ENCODE measurements at regions not wholly inside any gene's neighbourhood (a gene's known extent, or its start where the extent isn't known, plus 50 kb on each side); places are given as distances from the start of the nearest gene placed in this dataset.

DNA sequence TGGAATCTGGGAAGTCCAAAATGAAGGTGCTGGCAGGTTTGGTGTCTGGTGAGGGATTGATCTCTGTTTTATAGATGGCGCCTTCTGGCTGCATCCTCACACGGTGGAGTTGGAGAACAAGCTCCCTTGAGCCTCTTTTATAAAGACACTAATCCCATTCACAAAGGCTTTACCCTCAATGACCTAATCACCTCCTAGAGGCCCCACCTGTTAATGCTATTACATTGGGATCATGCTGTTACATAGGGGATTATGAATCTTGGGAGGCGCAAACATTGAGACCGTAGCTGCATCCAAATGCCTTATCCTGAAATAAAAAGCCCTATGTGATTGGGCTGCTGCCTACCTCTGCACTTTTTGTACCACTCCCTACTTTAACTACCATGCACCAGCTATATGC, 197.1 kb upstream of the HMHB1 start:
- H3K4me3 ChIP-seq (replicated peaks; ENCODE audit: low read depth, low read length), result no peak overlapping the region
- no peaks in the 10 kb centered on the region for H3K27me3 ChIP-seq (replicated peaks; ENCODE audit: control insufficient read depth, insufficient read depth, low read length)
- H3K36me3 ChIP-seq (ENCODE audit: control insufficient read depth, insufficient read depth, low read length), result no peaks in the 10 kb centered on the region
- TF ChIP-seq, protein P1, sequence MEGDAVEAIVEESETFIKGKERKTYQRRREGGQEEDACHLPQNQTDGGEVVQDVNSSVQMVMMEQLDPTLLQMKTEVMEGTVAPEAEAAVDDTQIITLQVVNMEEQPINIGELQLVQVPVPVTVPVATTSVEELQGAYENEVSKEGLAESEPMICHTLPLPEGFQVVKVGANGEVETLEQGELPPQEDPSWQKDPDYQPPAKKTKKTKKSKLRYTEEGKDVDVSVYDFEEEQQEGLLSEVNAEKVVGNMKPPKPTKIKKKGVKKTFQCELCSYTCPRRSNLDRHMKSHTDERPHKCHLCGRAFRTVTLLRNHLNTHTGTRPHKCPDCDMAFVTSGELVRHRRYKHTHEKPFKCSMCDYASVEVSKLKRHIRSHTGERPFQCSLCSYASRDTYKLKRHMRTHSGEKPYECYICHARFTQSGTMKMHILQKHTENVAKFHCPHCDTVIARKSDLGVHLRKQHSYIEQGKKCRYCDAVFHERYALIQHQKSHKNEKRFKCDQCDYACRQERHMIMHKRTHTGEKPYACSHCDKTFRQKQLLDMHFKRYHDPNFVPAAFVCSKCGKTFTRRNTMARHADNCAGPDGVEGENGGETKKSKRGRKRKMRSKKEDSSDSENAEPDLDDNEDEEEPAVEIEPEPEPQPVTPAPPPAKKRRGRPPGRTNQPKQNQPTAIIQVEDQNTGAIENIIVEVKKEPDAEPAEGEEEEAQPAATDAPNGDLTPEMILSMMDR (IDR thresholded peaks at IDR 0.05; ENCODE audit: insufficient read depth, low read length, poor library complexity, severe bottlenecking), result no peak
- no peak for DNase-seq (ENCODE audit: extremely low read depth, insufficient read length)

DNA sequence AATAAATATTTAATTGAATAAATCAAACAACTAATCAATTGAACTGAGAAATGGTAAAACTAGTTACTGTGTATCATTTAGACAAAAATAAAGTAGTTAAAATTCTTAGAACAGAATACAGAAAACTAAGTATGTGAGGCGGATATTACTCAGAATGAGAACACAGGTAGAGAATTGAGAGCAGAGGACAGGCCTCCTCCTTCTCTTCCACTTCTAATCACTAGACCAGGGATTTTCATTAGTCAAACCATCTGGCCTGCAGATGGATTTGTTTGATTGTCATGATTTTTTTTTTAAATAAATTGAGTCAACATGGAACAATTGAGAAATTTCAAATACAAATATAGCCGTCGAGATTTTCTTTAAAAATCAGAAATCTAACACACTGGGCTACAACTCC, 198.6 kb upstream of the HMHB1 start:
- TF ChIP-seq, protein P1 (IDR thresholded peaks at IDR 0.05; ENCODE audit: insufficient read depth, low read length, poor library complexity, severe bottlenecking), result no peak
- H3K36me3 ChIP-seq (ENCODE audit: control insufficient read depth, insufficient read depth, low read length), result no peaks in the 10 kb centered on the region
- DNase-seq (ENCODE audit: extremely low read depth, insufficient read length), result peak; percentile 18
- no peaks in the 10 kb centered on the region for H3K27me3 ChIP-seq (replicated peaks; ENCODE audit: control insufficient read depth, insufficient read depth, low read length)
- no peak overlapping the region for H3K4me3 ChIP-seq (replicated peaks; ENCODE audit: low read depth, low read length)

DNA sequence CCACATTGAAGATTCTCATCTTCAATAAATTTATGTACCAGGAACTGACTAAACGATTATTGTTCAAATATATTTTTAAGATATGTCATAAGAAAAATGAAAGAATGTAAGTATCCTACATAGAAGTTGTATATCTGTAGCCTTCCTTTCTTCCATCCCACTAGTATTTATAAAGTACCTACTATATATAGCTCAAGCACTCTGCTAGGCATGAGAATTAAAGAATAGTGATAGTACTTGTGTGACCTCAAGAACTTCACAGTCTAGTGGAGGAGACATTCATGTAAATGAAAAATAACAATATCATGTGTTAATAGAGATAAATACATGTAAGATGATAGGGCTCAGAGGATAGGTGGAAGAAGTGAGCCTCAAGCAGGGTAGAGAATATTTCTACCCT, 201.0 kb upstream of the HMHB1 start:
- no peaks in the 10 kb centered on the region for H3K27me3 ChIP-seq (replicated peaks; ENCODE audit: control insufficient read depth, insufficient read depth, low read length)
- H3K4me3 ChIP-seq (replicated peaks; ENCODE audit: low read depth, low read length), result no peak overlapping the region
- H3K36me3 ChIP-seq (ENCODE audit: control insufficient read depth, insufficient read depth, low read length), result no peaks in the 10 kb centered on the region
- TF ChIP-seq, protein P1 (IDR thresholded peaks at IDR 0.05; ENCODE audit: insufficient read depth, low read length, poor library complexity, severe bottlenecking), result no peak
- DNase-seq (ENCODE audit: extremely low read depth, insufficient read length), result no peak

DNA sequence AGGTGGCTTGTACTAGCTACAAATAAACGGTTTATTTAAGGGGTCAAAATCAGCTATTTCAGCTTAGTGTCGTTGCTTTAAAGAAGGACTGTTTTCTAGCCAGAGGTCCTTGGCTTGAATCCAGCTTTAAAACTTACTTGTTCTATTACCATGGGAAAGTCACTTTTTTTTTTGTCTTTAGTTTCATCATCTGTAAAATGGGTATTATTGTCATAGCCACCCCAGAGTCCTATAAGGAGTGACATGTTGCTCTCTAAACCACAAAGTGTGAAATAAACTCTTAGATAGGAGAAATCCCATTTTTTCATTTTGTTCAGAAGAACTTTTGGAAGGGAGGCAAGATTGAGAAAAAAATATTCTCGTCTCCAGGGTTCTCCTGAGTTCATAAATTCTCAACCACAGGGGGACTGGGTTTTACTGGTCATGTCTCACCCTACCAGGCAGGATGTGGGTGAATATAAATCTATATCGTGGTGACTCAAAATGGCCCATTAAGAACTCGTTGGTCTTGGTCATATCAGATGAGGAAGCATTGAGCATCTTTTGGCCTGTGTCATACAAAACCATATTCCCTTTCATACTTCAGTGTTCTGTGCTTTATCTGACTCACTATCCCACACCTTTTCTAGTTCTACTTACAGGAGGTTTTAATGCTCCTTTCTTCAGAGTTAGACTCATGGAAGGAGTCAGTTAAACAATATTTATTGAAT, 202.7 kb upstream of the NR3C1 start:
- Histone ChIP-seq H3K36me3 (ENCODE audit: control insufficient read depth, insufficient read depth, low read length) (no peaks in the 10 kb centered on the region), H3K27me3 (replicated peaks; ENCODE audit: control insufficient read depth, insufficient read depth, low read length) (no peaks in the 10 kb centered on the region), H3K4me3 (replicated peaks; ENCODE audit: low read depth, low read length) (no peak overlapping the region; the same call in 1 of the 2 replicates)
- peak; percentile 80 for DNase-seq (ENCODE audit: extremely low read depth, insufficient read length)
- TF ChIP-seq, protein P1 (IDR thresholded peaks at IDR 0.05; ENCODE audit: insufficient read depth, low read length, poor library complexity, severe bottlenecking), result no peak

DNA sequence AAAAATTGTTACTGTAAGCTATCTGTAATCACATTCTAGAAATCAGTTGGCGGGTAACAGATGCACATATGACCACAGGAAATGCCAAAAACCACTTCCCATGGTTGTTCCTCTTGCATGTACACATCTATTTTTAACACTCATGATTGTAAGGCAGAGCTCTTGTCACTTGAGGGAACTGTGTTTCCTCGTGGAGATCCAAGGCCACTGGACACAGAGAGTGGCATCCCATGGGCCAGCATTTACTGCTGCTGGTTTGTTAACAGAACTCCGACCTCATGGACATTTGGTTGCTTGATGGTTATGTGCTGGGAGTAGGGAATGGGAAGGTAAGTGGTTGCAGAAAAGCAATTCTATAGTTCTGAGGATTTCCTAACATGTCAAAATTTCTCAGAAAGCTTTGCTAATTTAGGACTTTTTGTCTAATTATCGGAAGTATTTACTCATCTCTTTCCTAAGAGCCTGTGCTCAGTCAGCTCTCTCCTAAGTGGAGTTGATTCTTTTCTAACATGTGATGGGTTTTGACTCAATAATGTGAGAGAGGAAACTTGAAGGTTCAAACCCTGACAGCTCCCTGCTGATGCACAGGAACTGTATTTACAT, 202.0 kb upstream of the NR3C1 start:
- peak; percentile 66 for DNase-seq (ENCODE audit: extremely low read depth, insufficient read length)
- Histone ChIP-seq H3K27me3 (replicated peaks; ENCODE audit: control insufficient read depth, insufficient read depth, low read length) (no peaks in the 10 kb centered on the region), H3K4me3 (replicated peaks; ENCODE audit: low read depth, low read length) (no peak overlapping the region; the same call in 1 of the 2 replicates), H3K36me3 (ENCODE audit: control insufficient read depth, insufficient read depth, low read length) (no peaks in the 10 kb centered on the region)
- TF ChIP-seq, protein P1 (IDR thresholded peaks at IDR 0.05; ENCODE audit: insufficient read depth, low read length, poor library complexity, severe bottlenecking), result no peak
